H9 (cell line): ENCODE measurements at regions not wholly inside any gene's neighbourhood (a gene's known extent, or its start where the extent isn't known, plus 50 kb on each side); places are given as distances from the start of the nearest gene placed in this dataset.

ENCODE experiments used
- DNase-seq: peaks from one replicate; pipeline ENCODE4 v3.0.0-alpha.2; 2017
- H2AFZ ChIP-seq: one replicate; pipeline ENCODE4 v1.6.1; 2013; ENCODE audit warnings: mild to moderate bottlenecking, low read length, control low read depth, moderate library complexity
- H2AK5ac ChIP-seq: 2 replicates; pipeline ENCODE4 v1.6.1; 2013; ENCODE audit warnings: low read length, control low read depth, mixed read lengths; ENCODE audit not compliant: insufficient read length
- H2BK120ac ChIP-seq: one replicate; pipeline ENCODE4 v1.6.1; 2013; ENCODE audit warnings: low read depth, mild to moderate bottlenecking, low read length, control low read depth, inconsistent platforms; ENCODE audit not compliant: poor library complexity, severe bottlenecking
- H2BK12ac ChIP-seq: 2 replicates; pipeline ENCODE4 v1.6.1; 2013; ENCODE audit warnings: low read length, control low read depth, mixed read lengths, low read depth; ENCODE audit not compliant: insufficient read length
- H2BK15ac ChIP-seq: 2 replicates; pipeline ENCODE4 v1.6.1; 2013; ENCODE audit warnings: low read depth, low read length, control low read depth
- H2BK20ac ChIP-seq: one replicate; pipeline ENCODE4 v1.6.1; 2013; ENCODE audit warnings: low read depth, mild to moderate bottlenecking, low read length, control low read depth, inconsistent platforms; ENCODE audit not compliant: poor library complexity, severe bottlenecking
- H2BK5ac ChIP-seq: 2 replicates; pipeline ENCODE4 v1.6.1; 2013; ENCODE audit warnings: low read length, control low read depth, mixed read lengths; ENCODE audit not compliant: insufficient read length
- H3K14ac ChIP-seq: 2 replicates; pipeline ENCODE4 v1.6.1; 2013; ENCODE audit warnings: low read length, control low read depth; ENCODE audit not compliant: insufficient read depth
- H3K18ac ChIP-seq: 2 replicates; pipeline ENCODE4 v1.6.1; 2013; ENCODE audit warnings: low read depth, mild to moderate bottlenecking, mixed read lengths, low read length, control low read depth; ENCODE audit not compliant: insufficient read length
- H3K23ac ChIP-seq: 2 replicates; pipeline ENCODE4 v1.6.1; 2013; ENCODE audit warnings: low read length, control low read depth, mixed read lengths, low read depth; ENCODE audit not compliant: insufficient read length
- H3K23me2 ChIP-seq: 2 replicates; pipeline ENCODE4 v1.6.1; 2013; ENCODE audit warnings: low read depth, mild to moderate bottlenecking, mixed read lengths, low read length, control low read depth; ENCODE audit not compliant: insufficient read length, poor library complexity, severe bottlenecking
- H3K27ac ChIP-seq: 2 replicates; pipeline ENCODE4 v1.5.1; 2013; ENCODE audit warnings: low read length, control low read depth, mixed read lengths, low read depth; ENCODE audit not compliant: insufficient read length
- H3K27me3 ChIP-seq: 2 replicates; pipeline ENCODE4 v1.6.1; 2013; ENCODE audit warnings: low read length, control low read depth, inconsistent platforms; ENCODE audit not compliant: insufficient read depth
- H3K4ac ChIP-seq: 2 replicates; pipeline ENCODE4 v1.6.1; 2013; ENCODE audit warnings: low read depth, mild to moderate bottlenecking, control low read depth, inconsistent platforms, low read length, moderate library complexity
- H3K4me1 ChIP-seq: 2 replicates; pipeline ENCODE4 v1.6.1; 2013; ENCODE audit warnings: low read length, control low read depth, inconsistent platforms; ENCODE audit not compliant: insufficient read depth
- H3K4me2 ChIP-seq: 2 replicates; pipeline ENCODE4 v1.6.1; 2013; ENCODE audit warnings: low read length, control low read depth, mixed read lengths; ENCODE audit not compliant: insufficient read length, insufficient read depth
- H3K56ac ChIP-seq: 2 replicates; pipeline ENCODE4 v1.6.1; 2013; ENCODE audit warnings: low read depth, mild to moderate bottlenecking, mixed read lengths, low read length, control low read depth; ENCODE audit not compliant: insufficient read length
- H3K79me1 ChIP-seq: 2 replicates; pipeline ENCODE4 v1.6.1; 2013; ENCODE audit warnings: low read depth, mild to moderate bottlenecking, moderate library complexity, low read length, control low read depth, inconsistent platforms; ENCODE audit not compliant: insufficient read depth, poor library complexity, severe bottlenecking
- H3K79me2 ChIP-seq: 2 replicates; pipeline ENCODE4 v1.6.1; 2013; ENCODE audit warnings: low read length, control low read depth, inconsistent platforms; ENCODE audit not compliant: insufficient read depth
- H3K9ac ChIP-seq: 2 replicates; pipeline ENCODE4 v1.6.1; 2013; ENCODE audit warnings: low read length, control low read depth, mixed read lengths; ENCODE audit not compliant: insufficient read length; ENCODE audit errors: extremely low read depth
- H3K9me3 ChIP-seq: one replicate; pipeline ENCODE4 v1.6.1; 2013; ENCODE audit warnings: low read depth, low read length, inconsistent platforms; ENCODE audit not compliant: control insufficient read depth
- H3T11ph ChIP-seq: one replicate; pipeline ENCODE4 v1.6.1; 2013; ENCODE audit warnings: mild to moderate bottlenecking, low read length, control low read depth, inconsistent platforms
- H4K20me1 ChIP-seq: one replicate; pipeline ENCODE4 v1.6.1; 2013; ENCODE audit not compliant: control insufficient read depth, insufficient read length, insufficient read depth
- H4K5ac ChIP-seq: 2 replicates; pipeline ENCODE4 v1.6.1; 2013; ENCODE audit warnings: low read depth, mild to moderate bottlenecking, mixed read lengths, low read length, control low read depth; ENCODE audit not compliant: insufficient read length
- H4K8ac ChIP-seq: replicated peaks from 2 replicates; pipeline ENCODE4 v1.6.1; 2013; ENCODE audit warnings: low read length, control low read depth, mixed read lengths, low read depth; ENCODE audit not compliant: insufficient read length
- H4K91ac ChIP-seq: 2 replicates; pipeline ENCODE4 v1.6.1; 2013; ENCODE audit warnings: low read depth, mild to moderate bottlenecking, moderate library complexity, mixed read lengths, low read length, control low read depth; ENCODE audit not compliant: insufficient read length
- H3K27ac Mint-ChIP-seq, 3 experiments: 2 replicates in 2 of 3; 3 replicates in 1 of 3; pipeline ENCODE4 v1.8.0; 2020 to 2021; ENCODE audit warnings: mixed read lengths in 3 of 3, mild to moderate bottlenecking in 1 of 3, moderate library complexity in 1 of 3
- H3K27me3 Mint-ChIP-seq: 2 replicates; pipeline ENCODE4 v1.8.0; 2021; ENCODE audit warnings: low read depth, mild to moderate bottlenecking, moderate library complexity, mixed read lengths
- H3K36me3 Mint-ChIP-seq, 3 experiments: 2 replicates in 2 of 3; 3 replicates in 1 of 3; pipeline ENCODE4 v1.8.0; 2020 to 2021; ENCODE audit warnings: low read depth in 3 of 3, mixed read lengths in 3 of 3; ENCODE audit not compliant: insufficient read depth in 1 of 3
- H3K4me1 Mint-ChIP-seq, 2 experiments: 2 replicates each; pipeline ENCODE4 v1.8.0; 2020; ENCODE audit warnings: mixed read lengths in 2 of 2
- H3K4me3 Mint-ChIP-seq, 2 experiments: 2 replicates in 1 of 2; 3 replicates in 1 of 2; pipeline ENCODE4 v1.8.0; 2020 to 2021; ENCODE audit warnings: mild to moderate bottlenecking in 2 of 2, mixed read lengths in 2 of 2, moderate library complexity in 1 of 2
- H3K9me3 Mint-ChIP-seq, 2 experiments: 2 replicates in 1 of 2; 3 replicates in 1 of 2; pipeline ENCODE4 v1.8.0; 2020; ENCODE audit warnings: mild to moderate bottlenecking in 2 of 2, mixed read lengths in 2 of 2, moderate library complexity in 1 of 2
- WGBS: extraction: QIAGEN DNeasy Blood & Tissue Kit; methylation state at CpG from one replicate; pipeline ENCODE4 v1.1.7; 2013; ENCODE audit warnings: missing lambda C conversion rate, low lambda C conversion rate, mixed read lengths; ENCODE audit not compliant: insufficient read length; ENCODE audit errors: extremely low coverage; 5-methylcytosine and 5-hydroxymethylcytosine counted together
- TF ChIP-seq, protein P1 (sequence below): fragments of 200-600 bp; sonication (generic); conservative IDR thresholded peaks from 3 replicates; pipeline ENCODE4 v1.8.0; 2021; ENCODE audit warnings: antibody characterized with exemption, mild to moderate bottlenecking

GRCh38 chr5:52562473-52562872, 225.2 kb upstream of the ITGA1 start:
- H4K20me1 ChIP-seq, result no peaks in the 10 kb centered on the region
- H2AFZ ChIP-seq, result no peak overlapping the region
- H3K27ac Mint-ChIP-seq, result no peak overlapping the region
- H4K5ac ChIP-seq, result no peak overlapping the region
- no peak overlapping the region for H3K18ac ChIP-seq
- H2BK120ac ChIP-seq, result no peak overlapping the region
- no peak overlapping the region for H4K8ac ChIP-seq
- H2AK5ac ChIP-seq, result no peak overlapping the region
- no peak overlapping the region for H4K91ac ChIP-seq
- H3K79me2 ChIP-seq, result no peaks in the 10 kb centered on the region
- H3K9ac ChIP-seq, result no peak overlapping the region
- H3K27me3 Mint-ChIP-seq, result no peaks in the 10 kb centered on the region
- H3K4ac ChIP-seq, result no peak overlapping the region
- H3K27ac ChIP-seq, result no peak overlapping the region
- no peaks in the 10 kb centered on the region; a peak in 1 of 7 replicates for H3K36me3 Mint-ChIP-seq
- no peak for DNase-seq
- H3K9me3 ChIP-seq, result no peaks in the 10 kb centered on the region
- no peak overlapping the region for H3K14ac ChIP-seq
- H3K23ac ChIP-seq, result no peak overlapping the region
- H3T11ph ChIP-seq, result no peak overlapping the region
- H3K27me3 ChIP-seq, result no peaks in the 10 kb centered on the region
- no peaks in the 10 kb centered on the region for H3K23me2 ChIP-seq
- no peak overlapping the region for H3K4me2 ChIP-seq
- no peaks in the 10 kb centered on the region for H3K4me1 ChIP-seq
- no peak overlapping the region for H2BK12ac ChIP-seq
- H2BK5ac ChIP-seq, result no peak overlapping the region
- no peak overlapping the region for H3K56ac ChIP-seq
- H3K4me1 Mint-ChIP-seq, result no peaks in the 10 kb centered on the region
- H2BK15ac ChIP-seq, result no peak overlapping the region
- H2BK20ac ChIP-seq, result no peak overlapping the region
- no CpG with 5 or more reads among the region's 1 CpG for WGBS
- TF ChIP-seq, protein P1, sequence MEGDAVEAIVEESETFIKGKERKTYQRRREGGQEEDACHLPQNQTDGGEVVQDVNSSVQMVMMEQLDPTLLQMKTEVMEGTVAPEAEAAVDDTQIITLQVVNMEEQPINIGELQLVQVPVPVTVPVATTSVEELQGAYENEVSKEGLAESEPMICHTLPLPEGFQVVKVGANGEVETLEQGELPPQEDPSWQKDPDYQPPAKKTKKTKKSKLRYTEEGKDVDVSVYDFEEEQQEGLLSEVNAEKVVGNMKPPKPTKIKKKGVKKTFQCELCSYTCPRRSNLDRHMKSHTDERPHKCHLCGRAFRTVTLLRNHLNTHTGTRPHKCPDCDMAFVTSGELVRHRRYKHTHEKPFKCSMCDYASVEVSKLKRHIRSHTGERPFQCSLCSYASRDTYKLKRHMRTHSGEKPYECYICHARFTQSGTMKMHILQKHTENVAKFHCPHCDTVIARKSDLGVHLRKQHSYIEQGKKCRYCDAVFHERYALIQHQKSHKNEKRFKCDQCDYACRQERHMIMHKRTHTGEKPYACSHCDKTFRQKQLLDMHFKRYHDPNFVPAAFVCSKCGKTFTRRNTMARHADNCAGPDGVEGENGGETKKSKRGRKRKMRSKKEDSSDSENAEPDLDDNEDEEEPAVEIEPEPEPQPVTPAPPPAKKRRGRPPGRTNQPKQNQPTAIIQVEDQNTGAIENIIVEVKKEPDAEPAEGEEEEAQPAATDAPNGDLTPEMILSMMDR, result no peak
- no peaks in the 10 kb centered on the region for H3K79me1 ChIP-seq
- H3K9me3 Mint-ChIP-seq, result no peaks in the 10 kb centered on the region; a peak in 1 of 5 replicates
- H3K4me3 Mint-ChIP-seq, result no peak overlapping the region
